WTC11 (cell line): ENCODE measurements at regions not wholly inside any gene's neighbourhood (a gene's known extent, or its start where the extent isn't known, plus 50 kb on each side); places are given as distances from the start of the nearest gene placed in this dataset.

Source experiments
- CREB1 ChIP-seq: sonication (generic); formaldehyde crosslinking; IDR thresholded peaks from 2 replicates; pipeline ENCODE4 v1.8.0; 2023; ENCODE audit warnings: mild to moderate bottlenecking, missing genetic modification reagents
- HMGA2 ChIP-seq: fragments of 250-450 bp; sonication (Bioruptor Pico); IDR thresholded peaks from 2 replicates; pipeline ENCODE4 v1.4.0; 2021; ENCODE audit warnings: mild to moderate bottlenecking, moderate library complexity
- NR2C2 ChIP-seq: sonication (generic); formaldehyde crosslinking; IDR thresholded peaks from 2 replicates; pipeline ENCODE4 v1.8.0; 2022; ENCODE audit warnings: mild to moderate bottlenecking, missing genetic modification reagents

DNA sequence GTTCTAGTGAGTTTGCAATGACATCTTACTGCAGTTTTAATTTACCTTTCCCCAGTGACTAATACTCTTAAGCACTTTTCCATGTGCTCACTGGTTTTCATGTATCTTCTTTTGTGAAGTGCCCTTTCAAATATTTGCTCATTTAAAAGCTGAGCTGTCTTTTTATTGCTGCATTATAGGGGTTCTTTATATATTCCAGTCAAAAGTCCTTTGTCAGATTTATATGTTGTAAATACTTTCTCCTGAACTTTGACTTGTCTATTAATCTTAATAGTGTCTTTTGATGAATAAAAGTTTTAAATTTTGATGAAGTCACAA lies 50.2 kb upstream of the ELOVL5 start:
- no peak for TF ChIP-seq NR2C2 (CRISPR knock-in tag)
- TF ChIP-seq HMGA2 (CRISPR knock-in tag): no peak
- TF ChIP-seq CREB1: no peak
